Endodermal cell (in vitro differentiated cells): ENCODE measurements at regions not wholly inside any gene's neighbourhood (a gene's known extent, or its start where the extent isn't known, plus 50 kb on each side); places are given as distances from the start of the nearest gene placed in this dataset.

Experiments used
- DNase-seq: peaks from one replicate; pipeline ENCODE4 v3.0.0-alpha.2; 2017
- H3K27ac ChIP-seq: 2 replicates; pipeline ENCODE4 v1.5.1; 2013; ENCODE audit warnings: mild to moderate bottlenecking, low read depth, low read length, moderate library complexity
- H3K27me3 ChIP-seq: 2 replicates; pipeline ENCODE4 v1.6.1; 2013; ENCODE audit warnings: mild to moderate bottlenecking, low read length, moderate library complexity; ENCODE audit not compliant: insufficient read depth, control insufficient read depth, poor library complexity, severe bottlenecking
- H3K36me3 ChIP-seq: 2 replicates; pipeline ENCODE4 v1.7.0; 2013; ENCODE audit warnings: mild to moderate bottlenecking, low read length, moderate library complexity; ENCODE audit not compliant: control insufficient read depth, insufficient read depth
- H3K4me1 ChIP-seq: one replicate; pipeline ENCODE4 v1.7.0; 2013; ENCODE audit warnings: low read length; ENCODE audit not compliant: control insufficient read depth, insufficient read depth
- H3K4me3 ChIP-seq: 2 replicates; pipeline ENCODE4 v1.5.1; 2013; ENCODE audit warnings: mild to moderate bottlenecking, low read length, moderate library complexity
- H3K9ac ChIP-seq: 2 replicates; pipeline ENCODE4 v1.6.1; 2013; ENCODE audit warnings: mild to moderate bottlenecking, low read length, moderate library complexity; ENCODE audit not compliant: poor library complexity, severe bottlenecking; ENCODE audit errors: extremely low read depth
- H3K9me3 ChIP-seq: 2 replicates; pipeline ENCODE4 v1.6.1; 2013; ENCODE audit warnings: mild to moderate bottlenecking, low read length, moderate library complexity; ENCODE audit not compliant: control insufficient read depth
- H3K27ac Mint-ChIP-seq: 2 replicates; pipeline ENCODE4 v1.8.0; 2020; ENCODE audit warnings: mixed read lengths
- H3K27me3 Mint-ChIP-seq: 2 replicates; pipeline ENCODE4 v1.8.0; 2021; ENCODE audit warnings: mild to moderate bottlenecking, mixed read lengths; ENCODE audit not compliant: insufficient read depth
- H3K36me3 Mint-ChIP-seq: 2 replicates; pipeline ENCODE4 v1.8.0; 2020; ENCODE audit warnings: low read depth, mixed read lengths
- H3K4me1 Mint-ChIP-seq: 2 replicates; pipeline ENCODE4 v1.8.0; 2020; ENCODE audit warnings: mixed read lengths
- H3K4me3 Mint-ChIP-seq: 2 replicates; pipeline ENCODE4 v1.8.0; 2020; ENCODE audit warnings: mild to moderate bottlenecking, moderate library complexity, mixed read lengths
- H3K9me3 Mint-ChIP-seq: 2 replicates; pipeline ENCODE4 v1.8.0; 2020; ENCODE audit warnings: mild to moderate bottlenecking, mixed read lengths
- WGBS, 2 experiments: methylation state at CpG; one replicate each; pipeline versions ENCODE4 v1.1.5 to v1.1.7; 2013; ENCODE audit warnings: missing lambda C conversion rate in 2 of 2, mixed read lengths in 1 of 2; ENCODE audit not compliant: insufficient coverage in 1 of 2, insufficient read length in 1 of 2; 5-methylcytosine and 5-hydroxymethylcytosine counted together
- TF ChIP-seq, protein P1 (sequence below): fragments of 200-600 bp; sonication (generic); conservative IDR thresholded peaks from 2 replicates; pipeline ENCODE4 v1.5.0; 2021; ENCODE audit warnings: antibody characterized with exemption, mild to moderate bottlenecking

DNA sequence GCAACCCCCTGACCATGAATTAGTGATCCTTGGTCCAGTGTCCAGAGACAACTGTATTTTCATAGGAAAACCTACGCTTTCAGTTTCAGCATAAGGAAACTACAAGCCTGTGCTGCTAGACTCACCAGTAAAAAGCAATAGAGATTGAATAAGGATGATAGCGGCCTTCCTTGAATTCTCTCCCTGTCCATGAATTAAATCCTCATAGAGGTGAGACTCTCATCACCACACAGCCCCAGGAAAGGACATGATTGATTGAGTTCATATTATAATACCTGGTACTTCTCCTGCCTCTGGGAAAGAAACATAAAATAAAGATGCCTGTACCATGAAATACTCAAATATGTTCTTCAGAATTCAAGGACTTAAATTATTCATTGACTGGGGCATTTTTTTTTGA is 146.3 kb upstream of the SPOPL start:
- H3K27ac Mint-ChIP-seq: no peak overlapping the region
- Histone ChIP-seq H3K27me3 (no peaks in the 10 kb centered on the region), H3K4me1 (no peaks in the 10 kb centered on the region), H3K36me3 (no peaks in the 10 kb centered on the region), H3K4me3 (no peak overlapping the region), H3K9me3 (no peaks in the 10 kb centered on the region), H3K27ac (no peak overlapping the region), H3K9ac (no peak overlapping the region)
- H3K36me3 Mint-ChIP-seq: no peaks in the 10 kb centered on the region
- DNase-seq: no peak
- H3K9me3 Mint-ChIP-seq: no peaks in the 10 kb centered on the region
- no peaks in the 10 kb centered on the region for H3K27me3 Mint-ChIP-seq
- no peak overlapping the region for H3K4me3 Mint-ChIP-seq
- TF ChIP-seq, protein P1, sequence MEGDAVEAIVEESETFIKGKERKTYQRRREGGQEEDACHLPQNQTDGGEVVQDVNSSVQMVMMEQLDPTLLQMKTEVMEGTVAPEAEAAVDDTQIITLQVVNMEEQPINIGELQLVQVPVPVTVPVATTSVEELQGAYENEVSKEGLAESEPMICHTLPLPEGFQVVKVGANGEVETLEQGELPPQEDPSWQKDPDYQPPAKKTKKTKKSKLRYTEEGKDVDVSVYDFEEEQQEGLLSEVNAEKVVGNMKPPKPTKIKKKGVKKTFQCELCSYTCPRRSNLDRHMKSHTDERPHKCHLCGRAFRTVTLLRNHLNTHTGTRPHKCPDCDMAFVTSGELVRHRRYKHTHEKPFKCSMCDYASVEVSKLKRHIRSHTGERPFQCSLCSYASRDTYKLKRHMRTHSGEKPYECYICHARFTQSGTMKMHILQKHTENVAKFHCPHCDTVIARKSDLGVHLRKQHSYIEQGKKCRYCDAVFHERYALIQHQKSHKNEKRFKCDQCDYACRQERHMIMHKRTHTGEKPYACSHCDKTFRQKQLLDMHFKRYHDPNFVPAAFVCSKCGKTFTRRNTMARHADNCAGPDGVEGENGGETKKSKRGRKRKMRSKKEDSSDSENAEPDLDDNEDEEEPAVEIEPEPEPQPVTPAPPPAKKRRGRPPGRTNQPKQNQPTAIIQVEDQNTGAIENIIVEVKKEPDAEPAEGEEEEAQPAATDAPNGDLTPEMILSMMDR: no peak
- peaks cover 7% of the 10 kb centered on the region for H3K4me1 Mint-ChIP-seq
- 100% methylated on average over 1 of the region's 2 CpGs for WGBS, 2 experiments

GRCh38 chr2:138356178-138356577 is 145.4 kb upstream of the SPOPL start:
- no peak overlapping the region for H3K9ac ChIP-seq
- 86 to 88% methylated on average over 3 to 4 of the region's 4 CpGs for WGBS, 2 experiments
- no peaks in the 10 kb centered on the region for H3K36me3 Mint-ChIP-seq
- H3K4me1 Mint-ChIP-seq: peaks cover 7% of the 10 kb centered on the region
- no peaks in the 10 kb centered on the region for H3K27me3 ChIP-seq
- H3K36me3 ChIP-seq: no peaks in the 10 kb centered on the region
- no peak overlapping the region for H3K4me3 Mint-ChIP-seq
- H3K27ac ChIP-seq: no peak overlapping the region
- H3K9me3 ChIP-seq: no peaks in the 10 kb centered on the region
- no peaks in the 10 kb centered on the region for H3K27me3 Mint-ChIP-seq
- peak overlapping the region; percentile 29 for H3K27ac Mint-ChIP-seq
- TF ChIP-seq, protein P1: no peak
- H3K9me3 Mint-ChIP-seq: no peaks in the 10 kb centered on the region
- DNase-seq: no peak
- no peak overlapping the region for H3K4me3 ChIP-seq
- no peaks in the 10 kb centered on the region for H3K4me1 ChIP-seq

DNA sequence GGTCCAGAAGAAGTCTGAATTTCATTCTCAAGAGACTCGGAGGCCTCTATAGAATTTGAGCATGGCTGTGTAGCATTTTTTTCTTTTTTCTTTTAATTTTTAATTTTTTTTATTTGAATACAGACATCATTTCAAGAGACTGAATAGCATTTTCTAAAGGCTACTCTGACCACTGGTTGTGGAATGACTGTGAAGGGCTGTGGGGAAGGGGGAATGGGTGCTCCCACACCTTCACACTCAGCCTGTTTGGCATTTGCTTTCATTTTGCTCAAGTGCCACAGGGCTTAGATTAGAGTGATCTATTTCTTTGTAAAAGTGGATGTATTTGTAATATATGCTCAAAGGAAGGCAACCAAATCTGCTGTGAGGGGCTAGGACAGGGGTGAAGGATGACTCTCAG is 142.0 kb upstream of the SPOPL start:
- WGBS, 2 experiments: 100% methylated on average over 1 of the region's 1 CpG; no CpG with 5 or more reads in 1 of the 2 experiments
- no peaks in the 10 kb centered on the region for H3K4me1 ChIP-seq
- no peaks in the 10 kb centered on the region for H3K9me3 Mint-ChIP-seq
- no peaks in the 10 kb centered on the region for H3K9me3 ChIP-seq
- TF ChIP-seq, protein P1: no peak
- H3K4me3 ChIP-seq: no peak overlapping the region
- no peaks in the 10 kb centered on the region for H3K36me3 ChIP-seq
- no peak overlapping the region for H3K9ac ChIP-seq
- no peak overlapping the region for H3K4me3 Mint-ChIP-seq
- DNase-seq: no peak
- peaks cover 12% of the 10 kb centered on the region for H3K4me1 Mint-ChIP-seq
- H3K27me3 ChIP-seq: no peaks in the 10 kb centered on the region
- H3K36me3 Mint-ChIP-seq: no peaks in the 10 kb centered on the region
- no peaks in the 10 kb centered on the region for H3K27me3 Mint-ChIP-seq
- H3K27ac ChIP-seq: no peak overlapping the region
- H3K27ac Mint-ChIP-seq: no peak overlapping the region
